ENCODE measurements at regions not wholly inside any gene's neighbourhood (a gene's known extent, or its start where the extent isn't known, plus 50 kb on each side); places are given as distances from the start of the nearest gene placed in this dataset.
A peak's percentile ranks its signal among the peaks of the same experiment; 100 is the strongest.

- no peak for DNase-seq (ENCODE audit: low read depth)
- no peak for TF ChIP-seq CTCF (conservative IDR thresholded peaks at IDR 0.05; ENCODE audit: low read length)
- no peak overlapping the region for H3K4me3 ChIP-seq (ENCODE audit: low read length)
Observed at GRCh38 chr2:204023088-204023487, 86.5 kb downstream of the ICOS start.

- DNase-seq (ENCODE audit: low read depth): peak; percentile 30
- TF ChIP-seq CTCF (conservative IDR thresholded peaks at IDR 0.05; ENCODE audit: low read length): peak; percentile 66
- H3K4me3 ChIP-seq (ENCODE audit: low read length): no peak overlapping the region
Observed at GRCh38 chr2:204024503-204024902, 87.9 kb downstream of the ICOS start.

GRCh38 chr2:204024906-204025475 lies 88.4 kb downstream of the ICOS start:
- no peak for TF ChIP-seq CTCF (conservative IDR thresholded peaks at IDR 0.05; ENCODE audit: low read length)
- no peak for DNase-seq (ENCODE audit: low read depth)
- no peak overlapping the region for H3K4me3 ChIP-seq (ENCODE audit: low read length)

- TF ChIP-seq CTCF (conservative IDR thresholded peaks at IDR 0.05; ENCODE audit: low read length): peak; percentile 12; the same call in 1 of the 2 replicates
- H3K4me3 ChIP-seq (ENCODE audit: low read length): no peak overlapping the region
- no peak for DNase-seq (ENCODE audit: low read depth)
Observed at GRCh38 chr2:204026294-204026693, 89.7 kb downstream of the ICOS start.

GRCh38 chr2:204027091-204027490 lies 90.5 kb downstream of the ICOS start:
- no peak for DNase-seq (ENCODE audit: low read depth)
- no peak overlapping the region for H3K4me3 ChIP-seq (ENCODE audit: low read length)
- no peak for TF ChIP-seq CTCF (conservative IDR thresholded peaks at IDR 0.05; ENCODE audit: low read length)

- DNase-seq (ENCODE audit: low read depth): no peak
- no peak for TF ChIP-seq CTCF (conservative IDR thresholded peaks at IDR 0.05; ENCODE audit: low read length)
- no peak overlapping the region for H3K4me3 ChIP-seq (ENCODE audit: low read length)
Observed at GRCh38 chr2:204030322-204030721, 93.8 kb downstream of the ICOS start.

- DNase-seq (ENCODE audit: low read depth): no peak
- H3K4me3 ChIP-seq (ENCODE audit: low read length): no peak overlapping the region
- no peak for TF ChIP-seq CTCF (conservative IDR thresholded peaks at IDR 0.05; ENCODE audit: low read length)
Observed at GRCh38 chr2:204031056-204031455, 94.5 kb downstream of the ICOS start.

Measured in AG10803 (cell line).